ENCODE measurements at regions not wholly inside any gene's neighbourhood (a gene's known extent, or its start where the extent isn't known, plus 50 kb on each side); places are given as distances from the start of the nearest gene placed in this dataset.
"Not testable (repeated sequence)": the region's sequence is repeated elsewhere in the genome, so short reads cannot be mapped to it uniquely, and the experiment has no call there.

GRCh38 chr5:28975508-28975907 is 1937.1 kb upstream of the CDH9 start:
- DNase-seq: no peak

GRCh38 chr5:28967848-28968247 is 1929.5 kb upstream of the CDH9 start:
- no peak for DNase-seq

GRCh38 chr5:28961816-28962215 is 1923.4 kb upstream of the CDH9 start:
- DNase-seq: no peak

- no peak for DNase-seq
Observed at GRCh38 chr5:28958581-28958980, 1920.2 kb upstream of the CDH9 start.

DNA sequence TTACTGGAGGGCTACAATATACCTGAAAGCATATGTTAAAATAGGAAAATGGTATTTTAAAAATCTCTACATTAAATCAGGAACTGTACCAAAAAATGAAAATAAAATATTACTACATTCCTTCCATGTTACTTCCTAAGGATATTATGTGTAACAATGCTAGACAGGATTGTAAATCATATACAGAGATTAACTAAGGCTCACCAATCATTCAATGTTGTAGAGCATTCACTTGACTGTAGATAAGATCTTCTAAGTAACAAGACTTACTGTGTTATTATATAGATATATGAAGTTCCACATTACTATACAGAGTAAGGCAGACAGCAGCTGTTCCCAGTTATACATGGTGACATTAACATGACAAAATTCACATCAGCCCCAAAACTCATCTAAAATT is 1919.1 kb upstream of the CDH9 start:
- DNase-seq: no peak

DNA sequence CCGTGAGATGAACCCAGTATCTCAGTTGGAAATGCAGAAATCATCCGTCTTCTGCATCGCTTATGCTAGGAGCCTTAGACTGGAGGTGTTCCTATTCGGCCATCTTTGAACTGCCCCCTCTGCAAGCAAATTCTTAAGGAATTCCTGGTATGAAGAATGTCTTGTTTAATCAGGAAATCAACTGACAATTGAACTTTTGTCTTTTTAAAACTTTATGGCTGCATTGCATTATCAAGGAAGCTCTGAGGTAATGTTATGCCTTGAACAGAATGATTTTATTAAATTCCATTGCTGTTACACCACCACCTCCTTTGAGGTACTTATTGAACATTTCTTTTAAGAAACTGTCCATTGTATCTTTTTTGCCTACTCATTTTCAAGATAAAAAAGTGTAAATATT is 1915.7 kb upstream of the CDH9 start:
- no peak for DNase-seq

DNA sequence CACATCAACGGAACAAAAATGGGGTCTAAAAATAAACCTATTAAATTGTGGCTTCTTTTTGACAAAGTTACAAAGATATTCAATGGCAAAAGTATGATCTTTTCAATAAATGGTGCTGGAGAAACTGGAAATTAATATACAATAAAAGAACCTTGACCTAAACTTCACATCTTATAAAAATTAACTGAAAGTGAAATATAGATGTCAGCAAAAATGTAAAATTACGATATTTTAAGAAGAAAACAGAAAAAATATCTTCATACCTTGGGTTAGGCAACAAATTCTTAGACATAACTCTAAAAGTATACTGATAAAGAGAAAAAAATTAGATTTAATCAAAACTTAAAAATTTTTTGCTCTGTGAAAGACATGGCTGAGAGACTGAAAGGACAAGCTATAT is 1909.5 kb upstream of the CDH9 start:
- no peak for DNase-seq

DNA sequence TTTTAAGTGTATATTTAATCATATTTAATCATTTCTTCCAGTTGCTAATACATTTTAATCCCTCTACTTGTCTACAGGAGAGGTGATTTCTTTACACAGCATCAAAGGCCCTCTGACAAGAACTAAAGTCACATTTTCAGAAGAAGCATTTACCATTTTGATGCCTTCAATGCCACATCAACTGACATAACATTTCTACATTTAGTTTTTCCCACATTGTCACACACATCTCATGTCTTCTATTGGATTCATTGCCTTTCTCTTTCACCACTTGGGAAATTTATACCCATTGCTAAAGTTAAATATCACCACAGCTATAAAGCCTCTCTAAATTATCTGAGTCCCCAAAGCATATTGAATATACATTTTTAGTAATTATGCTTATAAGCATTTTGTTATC is 1907.5 kb upstream of the CDH9 start:
- no peak for DNase-seq

GRCh38 chr5:28929366-28929765 is 1891.0 kb upstream of the CDH9 start:
- DNase-seq: not testable (repeated sequence)

DNA sequence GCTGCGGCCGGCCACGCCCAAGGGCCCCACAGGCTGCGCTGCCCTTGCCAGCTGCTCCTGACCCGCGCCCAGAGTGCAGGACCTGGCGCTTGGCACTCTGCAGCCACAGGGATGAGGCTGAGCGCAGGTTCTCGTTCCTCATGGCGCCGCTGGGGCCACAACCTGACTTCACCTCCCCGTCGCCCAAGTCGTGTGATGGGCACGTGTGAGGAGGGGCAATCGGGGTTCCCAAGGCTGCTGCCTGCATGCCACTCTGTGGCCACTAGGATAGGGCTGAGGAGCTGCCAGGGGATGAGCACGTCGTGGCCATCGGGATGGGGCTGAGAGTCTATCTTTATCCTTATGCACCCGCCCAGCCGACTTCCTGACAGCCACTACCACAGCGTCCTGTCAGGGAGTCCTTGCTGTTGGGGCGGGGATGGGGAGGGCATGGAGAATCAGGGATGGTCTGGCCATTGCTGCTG is 1890.0 kb upstream of the CDH9 start:
- DNase-seq: not testable (repeated sequence)

DNA sequence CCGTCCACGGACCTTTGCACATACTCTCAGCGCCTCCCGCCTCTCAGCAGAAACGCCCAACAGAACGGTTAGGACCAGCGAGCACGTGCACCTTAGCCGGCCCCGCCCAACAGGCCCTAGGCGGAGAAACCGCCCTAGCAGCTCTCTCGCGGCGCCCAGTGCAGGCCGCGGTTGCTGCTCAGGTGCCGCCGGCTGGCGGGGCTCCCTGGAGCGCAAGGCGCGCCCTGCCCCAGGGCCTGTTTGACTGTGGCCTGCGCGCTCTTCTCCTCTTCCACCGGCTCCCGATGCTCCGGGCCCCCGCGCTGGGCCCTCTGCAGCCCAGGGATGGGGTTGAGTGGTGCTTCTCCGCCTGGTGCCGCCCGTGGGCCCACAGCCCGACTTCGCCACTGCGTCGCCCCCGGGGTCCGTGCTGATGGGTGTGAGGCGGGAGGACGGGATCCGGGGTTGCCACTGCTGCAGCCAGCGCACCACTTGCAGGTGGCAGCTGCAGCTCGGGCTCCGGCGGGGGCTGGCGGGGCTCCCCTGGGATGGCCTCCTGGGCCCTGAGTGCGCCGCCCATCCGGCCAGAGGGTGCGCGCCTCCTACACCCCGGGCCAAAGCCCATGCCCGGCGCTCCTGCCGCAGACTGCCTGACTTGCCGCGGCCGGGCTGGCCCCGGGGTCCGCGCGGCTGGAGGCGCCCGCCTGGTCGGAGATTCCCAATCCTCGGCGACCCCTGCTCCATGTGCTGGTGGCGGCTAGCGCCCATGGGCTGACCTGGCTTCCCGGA is 1889.4 kb upstream of the CDH9 start:
- no peak for DNase-seq

GRCh38 chr5:28926422-28926821 is 1888.0 kb upstream of the CDH9 start:
- no peak for DNase-seq

DNA sequence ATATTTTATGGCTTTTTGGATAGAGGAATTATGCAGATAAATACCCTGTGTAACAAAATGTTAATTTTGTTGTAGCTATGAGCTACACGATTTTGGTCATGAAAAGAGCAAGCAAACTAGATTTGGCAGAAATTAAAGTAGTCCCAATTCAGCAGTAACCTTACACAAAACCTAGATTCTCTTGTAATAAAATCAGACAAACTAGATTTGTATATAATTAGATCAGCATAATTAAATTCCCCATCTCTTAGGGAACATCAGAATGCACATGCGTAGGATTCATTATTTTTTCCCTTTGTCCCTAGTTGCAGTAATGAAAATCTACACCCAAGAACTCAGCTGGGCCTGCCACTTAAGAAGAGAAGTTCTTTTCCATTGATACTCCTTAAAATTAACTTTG is 1879.2 kb upstream of the CDH9 start:
- DNase-seq: no peak

DNA sequence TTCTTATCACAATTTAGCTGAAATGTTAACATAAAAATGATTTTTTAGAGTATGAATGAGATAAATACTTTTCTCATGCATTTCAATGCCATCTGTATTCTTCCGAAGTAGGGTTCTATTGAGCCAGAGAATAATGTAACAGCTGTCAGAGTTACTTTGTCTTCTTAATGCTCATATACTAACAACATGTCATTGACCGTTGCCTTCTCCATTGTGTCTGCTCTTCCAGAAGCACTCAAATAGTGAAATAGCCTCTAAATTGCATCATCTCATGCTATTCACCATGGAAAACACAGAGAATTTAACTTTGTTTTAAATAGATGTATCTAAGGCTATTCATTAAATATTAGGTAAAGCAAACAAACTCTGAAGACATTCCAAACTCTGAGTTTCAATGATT is 1875.9 kb upstream of the CDH9 start:
- DNase-seq: no peak

GRCh38 chr5:28903643-28904042 is 1865.3 kb upstream of the CDH9 start:
- no peak for DNase-seq

DNA sequence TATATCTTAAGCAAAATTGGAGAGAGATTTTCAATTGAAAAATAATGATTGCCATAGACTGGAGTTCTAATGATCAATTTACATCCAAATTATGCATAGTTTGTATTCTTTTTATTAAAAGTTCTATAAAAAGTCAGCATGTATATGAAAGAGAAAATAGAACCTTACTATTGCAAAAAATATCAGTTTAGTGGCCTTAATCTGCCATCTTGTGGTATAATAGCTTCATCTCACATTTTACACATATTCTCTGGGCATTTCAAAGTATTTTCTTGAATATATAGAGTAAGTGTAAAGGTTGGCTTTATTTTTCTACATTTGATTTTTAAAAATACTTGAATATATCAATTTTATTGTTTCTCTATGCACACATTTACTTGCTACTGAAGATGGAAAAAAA is 1858.6 kb upstream of the CDH9 start:
- no peak for DNase-seq

DNA sequence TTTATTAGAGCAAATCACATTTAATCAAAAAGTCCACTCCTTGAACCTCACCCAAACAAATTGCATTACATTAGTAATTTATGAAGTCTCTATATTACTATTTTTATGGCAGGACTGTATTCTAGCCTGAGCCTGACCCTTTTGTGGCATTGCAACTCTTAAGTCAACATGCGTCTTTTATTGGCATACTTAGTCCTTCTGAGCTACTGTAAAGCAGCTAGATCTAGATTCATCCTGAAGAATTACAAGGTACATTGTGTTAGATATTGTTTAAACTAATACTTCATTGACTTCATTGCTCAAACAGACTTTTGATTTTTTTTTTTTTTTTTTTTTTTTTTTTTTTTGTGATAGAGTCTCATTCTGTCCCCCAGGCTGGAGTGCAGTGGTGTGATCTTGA is 1842.5 kb upstream of the CDH9 start:
- no peak for DNase-seq

GRCh38 chr5:28877050-28877449 is 1838.7 kb upstream of the CDH9 start:
- no peak for DNase-seq

DNA sequence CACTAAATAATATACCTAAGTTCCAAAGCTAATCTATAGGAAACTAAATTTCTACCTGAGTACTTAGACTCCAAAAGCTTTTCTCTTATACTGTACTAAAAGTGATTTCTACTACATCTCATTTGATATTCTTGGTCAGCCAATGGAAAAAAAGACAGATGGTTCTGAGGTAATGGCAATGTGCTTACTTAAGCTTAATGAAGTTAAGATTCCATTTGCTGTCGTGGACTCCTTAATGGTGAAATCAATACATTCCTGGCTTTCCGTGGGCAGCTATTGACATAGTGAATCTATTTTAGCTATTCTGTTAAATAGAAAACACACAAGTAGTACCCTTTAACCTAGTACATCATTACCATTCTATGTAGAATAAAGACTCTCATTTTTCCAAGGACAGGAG is 1825.6 kb upstream of the CDH9 start:
- no peak for DNase-seq

- DNase-seq: no peak
Observed at GRCh38 chr5:28862860-28863196, 1824.4 kb upstream of the CDH9 start.

DNA sequence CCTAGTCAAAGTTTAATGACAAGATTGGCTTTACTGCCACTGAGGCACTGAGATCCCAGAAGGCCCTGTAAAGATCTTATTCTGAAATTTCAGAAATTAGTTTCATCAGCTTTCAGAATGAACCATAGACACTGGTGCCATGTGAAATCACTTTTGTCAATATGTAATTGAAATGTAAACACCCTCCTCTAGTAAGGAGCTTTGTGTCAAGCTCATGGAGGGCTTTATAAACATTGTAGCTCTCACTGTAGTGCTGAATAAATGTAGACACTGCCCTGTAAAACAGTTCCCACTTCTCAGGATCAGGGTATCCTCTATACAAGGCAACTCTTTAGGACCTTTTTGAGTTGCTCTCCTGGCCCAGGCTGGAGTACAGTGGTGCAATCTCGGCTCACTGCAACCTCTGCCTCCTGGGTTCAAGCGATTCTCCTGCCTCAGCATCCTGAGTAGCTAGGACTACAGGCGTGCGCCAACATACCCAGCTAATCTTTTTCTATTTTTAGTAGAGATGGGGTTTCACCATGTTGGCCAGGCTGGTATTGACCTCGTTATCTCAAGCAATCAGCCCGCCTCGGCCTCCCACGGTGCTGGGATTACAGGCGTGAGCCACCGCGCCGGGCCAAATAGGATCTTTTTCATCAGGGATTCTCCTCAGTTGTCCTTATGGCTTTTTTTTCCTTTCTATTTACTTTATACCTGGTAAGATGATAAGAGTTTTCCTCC is 1823.9 kb upstream of the CDH9 start:
- no peak for DNase-seq

DNA sequence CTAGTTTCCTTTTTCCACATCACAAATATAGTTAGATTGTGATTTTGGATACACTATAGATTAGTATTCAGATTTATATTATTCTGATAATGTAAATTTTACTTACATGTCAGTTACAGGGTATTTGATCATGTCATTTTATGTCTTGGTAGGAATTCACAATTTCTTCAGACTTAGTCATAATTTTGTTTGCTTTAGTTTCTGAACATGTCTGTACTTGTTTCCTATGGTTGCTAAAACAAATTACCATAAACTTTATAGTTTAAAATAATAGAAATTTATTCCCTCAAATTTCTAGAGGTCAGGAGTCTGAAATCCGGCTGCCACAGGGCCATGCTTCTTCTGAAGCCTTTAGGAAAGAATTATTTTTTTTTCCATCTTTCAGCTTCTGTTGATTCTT is 1817.2 kb upstream of the CDH9 start:
- no peak for DNase-seq

- no peak for DNase-seq
Observed at GRCh38 chr5:28850320-28850921, 1812.0 kb upstream of the CDH9 start.

DNA sequence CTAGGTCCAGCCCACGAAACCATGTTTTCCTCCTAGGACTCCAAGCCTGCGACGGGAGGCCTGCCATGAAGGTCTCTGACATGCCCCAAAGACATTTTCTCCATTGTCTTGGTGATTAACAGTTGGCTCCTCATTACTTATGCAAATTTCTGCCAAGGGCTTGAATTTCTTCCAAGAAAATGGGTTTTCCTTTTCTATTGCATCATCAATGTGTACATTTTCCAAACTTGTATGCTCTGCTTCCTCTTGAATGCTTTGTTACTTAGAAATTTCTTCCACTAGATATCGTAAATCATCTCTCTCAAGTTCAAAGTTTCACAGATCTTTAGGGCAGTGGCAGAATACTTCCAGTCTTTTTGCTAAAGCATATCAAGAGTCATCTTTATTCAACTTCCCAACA is 1792.7 kb upstream of the CDH9 start:
- no peak for DNase-seq

Measured in CD4-positive, alpha-beta T cell treated with Interleukin-17A for 1 hour (primary cell).